H1 (cell line): ENCODE measurements at regions not wholly inside any gene's neighbourhood (a gene's known extent, or its start where the extent isn't known, plus 50 kb on each side); places are given as distances from the start of the nearest gene placed in this dataset.

Experiments
- CTCF ChIA-PET: fragments of 300-600 bp; sonication (Branson Sonifier 250); formaldehyde crosslinking; loops from one replicate; lab custom pipeline; 2021; ENCODE audit not compliant: partially characterized antibody; lab: Charles Lee
- POLR2A ChIA-PET: fragments of 300-600 bp; sonication (Branson Sonifier 250); formaldehyde crosslinking; loops from one replicate; lab custom pipeline; 2021; ENCODE audit warnings: inconsistent platforms; ENCODE audit not compliant: partially characterized antibody; lab: Charles Lee
- DNase-seq, 2 experiments: peaks; one replicate each; pipeline versions ENCODE4 v3.0.0 to v3.0.0-alpha.2; 2010 to 2022; ENCODE audit warnings: low spot score in 2 of 2, low read depth in 1 of 2, mixed read lengths in 1 of 2
- FAIRE-seq: peaks from 2 replicates; lab custom pipeline; 2011; peaks lifted over from hg19 to GRCh38; lab: Jason Lieb, UNC
- H2AFZ ChIP-seq: 2 replicates; pipeline ENCODE4 v1.8.1; 2012; ENCODE audit warnings: low read length, inconsistent platforms
- H2AK5ac ChIP-seq: 2 replicates; pipeline ENCODE4 v1.6.1; 2013; ENCODE audit warnings: low read depth, low read length
- H2BK120ac ChIP-seq: replicated peaks from 2 replicates; pipeline ENCODE3; 2013; ENCODE audit warnings: low read depth, low read length, inconsistent platforms
- H2BK12ac ChIP-seq: 2 replicates; pipeline ENCODE4 v1.6.1; 2013; ENCODE audit warnings: low read depth, low read length
- H2BK15ac ChIP-seq: 2 replicates; pipeline ENCODE4 v1.6.1; 2013; ENCODE audit warnings: low read length
- H2BK20ac ChIP-seq: 2 replicates; pipeline ENCODE4 v1.6.1; 2013; ENCODE audit warnings: low read length
- H2BK5ac ChIP-seq: 2 replicates; pipeline ENCODE4 v1.6.1; 2013; ENCODE audit warnings: low read depth, low read length
- H3K14ac ChIP-seq: 2 replicates; pipeline ENCODE4 v1.6.1; 2013; ENCODE audit warnings: inconsistent platforms; ENCODE audit not compliant: insufficient read length
- H3K18ac ChIP-seq: 2 replicates; pipeline ENCODE4 v1.6.1; 2013; ENCODE audit warnings: low read length; ENCODE audit errors: extremely low read depth
- H3K23ac ChIP-seq: 2 replicates; pipeline ENCODE4 v1.6.1; 2013; ENCODE audit warnings: inconsistent platforms; ENCODE audit not compliant: insufficient read length
- H3K23me2 ChIP-seq: 2 replicates; pipeline ENCODE4 v1.6.1; 2013; ENCODE audit warnings: low read depth, low read length
- H3K27ac ChIP-seq: 2 replicates; pipeline ENCODE4 v1.6.1; 2011; ENCODE audit warnings: low read depth, low read length, inconsistent platforms
- H3K27me3 ChIP-seq, 4 experiments: replicated peaks in 1 of 4; 1 replicate in 1 of 4; 2 replicates in 3 of 4; pipeline versions ENCODE4 v1.6.1 to v1.8.1; 2011 to 2013; ENCODE audit warnings: low read length in 3 of 4, mild to moderate bottlenecking in 3 of 4, inconsistent platforms in 2 of 4, mixed read lengths in 2 of 4, moderate library complexity in 1 of 4; ENCODE audit not compliant: control insufficient read depth in 3 of 4, insufficient read depth in 3 of 4; ENCODE audit errors: extremely low read depth in 1 of 4
- H3K36me3 ChIP-seq, 4 experiments: 2 replicates each; pipeline versions ENCODE4 v1.6.1 to v1.8.1; 2011 to 2013; ENCODE audit warnings: mild to moderate bottlenecking in 4 of 4, low read length in 3 of 4, moderate library complexity in 2 of 4, control low read depth in 1 of 4, inconsistent platforms in 1 of 4; ENCODE audit not compliant: insufficient read depth in 4 of 4, control insufficient read depth in 2 of 4
- H3K4ac ChIP-seq: replicated peaks from 2 replicates; pipeline ENCODE3; 2013; ENCODE audit warnings: low read length, low read depth, mixed read lengths, inconsistent platforms; ENCODE audit not compliant: insufficient read length
- H3K4me1 ChIP-seq, 4 experiments: replicated peaks in 1 of 4; 1 replicate in 1 of 4; 2 replicates in 3 of 4; pipeline versions ENCODE4 v1.6.1 to v1.8.1; 2011 to 2013; ENCODE audit warnings: low read length in 3 of 4, inconsistent platforms in 2 of 4, mixed read lengths in 1 of 4; ENCODE audit not compliant: insufficient read depth in 4 of 4, control insufficient read depth in 3 of 4
- H3K4me2 ChIP-seq, 2 experiments: 2 replicates each; pipeline versions ENCODE4 v1.6.1 to v1.8.1; 2011 to 2013; ENCODE audit warnings: low read depth in 2 of 2, low read length in 2 of 2, control low read depth in 1 of 2, inconsistent platforms in 1 of 2, mild to moderate bottlenecking in 1 of 2; ENCODE audit not compliant: insufficient read depth in 1 of 2
- H3K4me3 ChIP-seq, 4 experiments: fragments of 200-600, 300-600 bp in 1 of 4; sonication (generic), shearing (Covaris generic), sonication (Bioruptor Twin) in 1 of 4; 2 replicates each; pipeline versions ENCODE4 v1.5.1 to v1.8.1; 2011 to 2016; ENCODE audit warnings: low read length in 4 of 4, low read depth in 3 of 4, control low read depth in 2 of 4, inconsistent platforms in 2 of 4, mild to moderate bottlenecking in 2 of 4, mixed read lengths in 1 of 4, moderate library complexity in 1 of 4; ENCODE audit not compliant: insufficient read depth in 2 of 4; ENCODE audit errors: extremely low read depth in 1 of 4
- H3K56ac ChIP-seq: replicated peaks from 2 replicates; pipeline ENCODE3; 2013; ENCODE audit warnings: low read depth, mild to moderate bottlenecking, mixed read lengths, low read length, inconsistent platforms; ENCODE audit not compliant: insufficient read length
- H3K79me1 ChIP-seq: 2 replicates; pipeline ENCODE4 v1.6.1; 2013; ENCODE audit warnings: low read depth, low read length, control low read depth
- H3K79me2 ChIP-seq, 2 experiments: 2 replicates each; pipeline versions ENCODE4 v1.6.1 to v1.8.1; 2012 to 2013; ENCODE audit warnings: low read length in 2 of 2, mild to moderate bottlenecking in 2 of 2, inconsistent platforms in 1 of 2; ENCODE audit not compliant: insufficient read depth in 2 of 2, control insufficient read depth in 1 of 2
- H3K9ac ChIP-seq, 4 experiments: replicated peaks in 1 of 4; 1 replicate in 1 of 4; 2 replicates in 3 of 4; pipeline versions ENCODE4 v1.6.1 to v1.8.1; 2011 to 2013; ENCODE audit warnings: low read depth in 3 of 4, low read length in 3 of 4, control low read depth in 2 of 4, mild to moderate bottlenecking in 2 of 4, moderate library complexity in 2 of 4, inconsistent platforms in 1 of 4; ENCODE audit errors: extremely low read depth in 1 of 4
- H3K9me3 ChIP-seq, 2 experiments: 2 replicates each; pipeline versions ENCODE4 v1.6.1 to v1.8.1; 2012 to 2013; ENCODE audit warnings: mild to moderate bottlenecking in 2 of 2, moderate library complexity in 2 of 2, control low read depth in 1 of 2, inconsistent platforms in 1 of 2, low read depth in 1 of 2, low read length in 1 of 2, mixed read lengths in 1 of 2; ENCODE audit not compliant: insufficient read depth in 2 of 2
- H4K20me1 ChIP-seq, 2 experiments: replicated peaks in 1 of 2; 2 replicates each; pipeline versions ENCODE3 to v1.8.1; 2011 to 2013; ENCODE audit warnings: inconsistent platforms in 2 of 2, low read length in 2 of 2, mild to moderate bottlenecking in 1 of 2; ENCODE audit not compliant: insufficient read depth in 2 of 2, control insufficient read depth in 1 of 2
- H4K5ac ChIP-seq: 2 replicates; pipeline ENCODE4 v1.6.1; 2013; ENCODE audit warnings: low read length, low read depth, mixed read lengths, inconsistent platforms; ENCODE audit not compliant: insufficient read length
- H4K8ac ChIP-seq: 2 replicates; pipeline ENCODE4 v1.8.0; 2013; ENCODE audit warnings: mild to moderate bottlenecking, moderate library complexity, low read length, inconsistent platforms; ENCODE audit not compliant: insufficient read depth; ENCODE audit errors: extremely low read depth
- H4K91ac ChIP-seq: replicated peaks from 2 replicates; pipeline ENCODE3; 2013; ENCODE audit warnings: low read length, mixed read lengths, inconsistent platforms; ENCODE audit not compliant: insufficient read length
- ATF3 ChIP-seq: IDR thresholded peaks from 2 replicates; pipeline ENCODE4 v1.6.1; 2011; ENCODE audit warnings: low read depth, mild to moderate bottlenecking, low read length; ENCODE audit not compliant: insufficient read depth
- CBX5 ChIP-seq: fragments of 300-800, 300-1000 bp; sonication (generic); IDR thresholded peaks from 2 replicates; pipeline ENCODE4 v1.7.1; 2016; ENCODE audit warnings: antibody characterized with exemption, low read length, low read depth
- CEBPB ChIP-seq: IDR thresholded peaks from 2 replicates; pipeline ENCODE4 v1.6.1; 2012; ENCODE audit warnings: low read depth, low read length
- CHD2 ChIP-seq: IDR thresholded peaks from 2 replicates; pipeline ENCODE4 v1.6.1; 2012; ENCODE audit warnings: low read length, improper control_type of control experiment
- EP300 ChIP-seq, 2 experiments: IDR thresholded peaks; 1 replicate in 1 of 2; 2 replicates in 1 of 2; pipeline ENCODE4 v1.6.1; 2011 to 2012; ENCODE audit warnings: low read depth in 2 of 2, low read length in 2 of 2, mild to moderate bottlenecking in 2 of 2, borderline replicate concordance in 1 of 2, inconsistent platforms in 1 of 2, moderate library complexity in 1 of 2
- EZH2 ChIP-seq: fragments of 200-600 bp; sonication (generic); IDR thresholded peaks from 2 replicates; pipeline ENCODE4 v1.7.1; 2012; ENCODE audit warnings: low read depth, mild to moderate bottlenecking, moderate library complexity, low read length, inconsistent platforms; ENCODE audit not compliant: severe bottlenecking
- HDAC2 ChIP-seq, 2 experiments: fragments of 300-600 bp in 1 of 2; sonication (generic) in 1 of 2; IDR thresholded peaks; 2 replicates each; pipeline ENCODE4 v1.6.1; 2011 to 2012; ENCODE audit warnings: low read depth in 2 of 2, low read length in 2 of 2, mild to moderate bottlenecking in 2 of 2, moderate library complexity in 2 of 2, borderline replicate concordance in 1 of 2, inconsistent platforms in 1 of 2
- HDAC6 ChIP-seq: IDR thresholded peaks from one replicate; pipeline ENCODE4 v1.7.1; 2012; ENCODE audit warnings: low read depth, mild to moderate bottlenecking, inconsistent platforms, low read length, moderate library complexity
- RFX5 ChIP-seq: IDR thresholded peaks from 2 replicates; pipeline ENCODE4 v1.6.1; 2011; ENCODE audit warnings: low read depth, low read length, improper control_type of control experiment, borderline replicate concordance
- RXRA ChIP-seq: IDR thresholded peaks from 2 replicates; pipeline ENCODE4 v1.6.1; 2011; ENCODE audit warnings: low read depth, mild to moderate bottlenecking, low read length, moderate library complexity; ENCODE audit not compliant: insufficient read depth
- TBP ChIP-seq: IDR thresholded peaks from 2 replicates; pipeline ENCODE4 v1.6.1; 2011; ENCODE audit warnings: low read depth, low read length, improper control_type of control experiment
- USF2 ChIP-seq: IDR thresholded peaks from 2 replicates; pipeline ENCODE4 v1.6.1; 2011; ENCODE audit warnings: low read length, improper control_type of control experiment
- ZNF274 ChIP-seq: IDR thresholded peaks from 2 replicates; pipeline ENCODE4 v1.7.0; 2012; ENCODE audit warnings: low read length, borderline replicate concordance; ENCODE audit errors: extremely low read depth
- WGBS, 2 experiments: shearing (Covaris generic) in 1 of 2; methylation state at CpG; one replicate each; pipeline versions ENCODE4 v1.1.6 to v1.1.7; 2013 to 2015; ENCODE audit warnings: low lambda C conversion rate in 2 of 2, mixed read lengths in 2 of 2, inconsistent platforms in 1 of 2, low coverage in 1 of 2, missing lambda C conversion rate in 1 of 2; ENCODE audit not compliant: insufficient replicate concordance in 2 of 2, insufficient coverage in 1 of 2, insufficient read length in 1 of 2; ENCODE audit errors: extremely low coverage in 1 of 2, missing lambda C conversion rate in 1 of 2; 5-methylcytosine and 5-hydroxymethylcytosine counted together

GRCh38 chr4:137866671-137867070 lies 334.4 kb upstream of the PCDH18 start:
- Histone ChIP-seq H3K79me2 (no peaks in the 10 kb centered on the region), H2BK12ac (no peak overlapping the region), H3K9ac (no peak overlapping the region), H3K23me2 (no peaks in the 10 kb centered on the region), H2AK5ac (no peak overlapping the region), H3K27me3 (no peaks in the 10 kb centered on the region), H3K18ac (no peak overlapping the region), H3K4me1 (no peaks in the 10 kb centered on the region), H3K4ac (no peak overlapping the region), H3K27ac (no peak overlapping the region), H3K36me3 (no peaks in the 10 kb centered on the region), H3K79me1 (no peaks in the 10 kb centered on the region), H3K23ac (no peak overlapping the region), H3K4me3 (no peak overlapping the region), H2BK20ac (no peak overlapping the region), H4K20me1 (no peaks in the 10 kb centered on the region), H4K8ac (no peak overlapping the region), H2BK5ac (no peak overlapping the region), H2BK15ac (no peak overlapping the region), H2AFZ (peak overlapping the region; percentile 53; the same call in 1 of the 2 replicates), H3K14ac (no peak overlapping the region), H3K9me3 (no peaks in the 10 kb centered on the region; a peak in 1 of 4 replicates), H3K56ac (no peak overlapping the region), H2BK120ac (no peak overlapping the region), H3K4me2 (no peak overlapping the region), H4K5ac (no peak overlapping the region), H4K91ac (no peak overlapping the region)
- ChIA-PET CTCF (interaction anchor here (0.6 to 1.0 kb wide), 3 partner anchors 9 to 553 kb away, joined by 3 to 5 read pairs (median 3); no protein-coding TSS in a partner anchor), POLR2A (no interaction called here)
- no peak for FAIRE-seq
- 85% methylated on average over 3 of the region's 3 CpGs; no CpG with 5 or more reads in 1 of the 2 experiments for WGBS, 2 experiments
- no peak for DNase-seq
- TF ChIP-seq USF2 (no peak), HDAC6 (no peak), ATF3 (no peak), HDAC2 (IDR thresholded peaks at IDR 0.05; ENCODE audit: borderline replicate concordance in 1 of 2, low read depth in 2 of 2, low read length in 2 of 2) (no peak), CBX5 (no peak), RXRA (no peak), EZH2 (no peak), CEBPB (no peak), ZNF274 (no peak), TBP (no peak), RFX5 (no peak), EP300 (IDR thresholded peaks at IDR 0.05; ENCODE audit: borderline replicate concordance in 1 of 2, low read depth in 2 of 2, low read length in 2 of 2) (no peak), CHD2 (no peak)
